GM19395 (cell line): ENCODE measurements at regions not wholly inside any gene's neighbourhood (a gene's known extent, or its start where the extent isn't known, plus 50 kb on each side); places are given as distances from the start of the nearest gene placed in this dataset.
A peak's percentile ranks its signal among the peaks of the same experiment; 100 is the strongest.

Experiments used
- ATAC-seq: cut with Tn5 transposase; IDR thresholded peaks from one replicate; pipeline ENCODE4 v1.9.1; 2021; ENCODE audit warnings: mild to moderate bottlenecking, moderate library complexity; ENCODE audit not compliant: unreplicated experiment

- ATAC-seq, result no peak
These were observed 52.4 kb upstream of the UPP2 start for GRCh38 chr2:158049129-158049855.

DNA sequence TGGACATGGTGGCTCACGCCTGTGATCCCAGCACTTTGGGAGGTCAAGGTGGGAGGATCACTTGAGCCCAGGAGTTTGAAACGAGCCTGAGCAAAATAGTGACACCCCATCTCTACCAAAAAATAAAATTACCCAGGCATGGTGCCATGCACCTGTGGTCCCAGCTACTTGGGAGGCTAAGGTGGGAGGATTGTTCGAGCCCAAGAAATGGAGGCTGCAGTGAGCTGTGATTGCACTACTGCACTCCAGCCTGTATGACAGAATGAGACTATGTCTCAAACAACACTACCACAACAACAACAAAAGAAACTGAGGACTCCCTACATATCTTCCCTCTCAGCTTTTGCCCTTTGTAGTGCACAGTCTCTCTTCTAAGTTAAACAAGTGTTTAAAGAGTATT, 53.3 kb upstream of the UPP2 start:
- ATAC-seq, result no peak

DNA sequence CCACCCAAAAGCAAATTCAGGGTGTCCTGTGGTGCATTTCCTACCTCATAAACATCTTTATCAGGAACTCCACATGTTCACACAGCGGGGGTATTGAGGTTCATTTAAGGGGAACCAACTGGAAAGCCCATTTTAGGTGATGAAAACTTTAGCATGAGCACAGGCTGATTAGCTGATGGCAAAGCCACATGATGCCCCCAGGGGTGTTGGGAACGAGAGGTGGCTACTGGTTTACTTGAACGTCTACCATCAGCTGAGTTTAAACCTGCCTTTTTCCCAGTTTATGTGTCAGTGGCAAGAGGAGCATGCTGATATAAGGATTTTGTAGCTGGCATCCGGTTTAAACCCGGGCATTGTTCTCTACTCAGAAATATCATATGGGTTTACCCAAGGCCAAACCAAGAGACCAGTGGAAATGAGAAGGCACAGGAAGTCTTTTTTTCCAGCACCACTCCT, 54.5 kb upstream of the UPP2 start:
- no peak for ATAC-seq

DNA sequence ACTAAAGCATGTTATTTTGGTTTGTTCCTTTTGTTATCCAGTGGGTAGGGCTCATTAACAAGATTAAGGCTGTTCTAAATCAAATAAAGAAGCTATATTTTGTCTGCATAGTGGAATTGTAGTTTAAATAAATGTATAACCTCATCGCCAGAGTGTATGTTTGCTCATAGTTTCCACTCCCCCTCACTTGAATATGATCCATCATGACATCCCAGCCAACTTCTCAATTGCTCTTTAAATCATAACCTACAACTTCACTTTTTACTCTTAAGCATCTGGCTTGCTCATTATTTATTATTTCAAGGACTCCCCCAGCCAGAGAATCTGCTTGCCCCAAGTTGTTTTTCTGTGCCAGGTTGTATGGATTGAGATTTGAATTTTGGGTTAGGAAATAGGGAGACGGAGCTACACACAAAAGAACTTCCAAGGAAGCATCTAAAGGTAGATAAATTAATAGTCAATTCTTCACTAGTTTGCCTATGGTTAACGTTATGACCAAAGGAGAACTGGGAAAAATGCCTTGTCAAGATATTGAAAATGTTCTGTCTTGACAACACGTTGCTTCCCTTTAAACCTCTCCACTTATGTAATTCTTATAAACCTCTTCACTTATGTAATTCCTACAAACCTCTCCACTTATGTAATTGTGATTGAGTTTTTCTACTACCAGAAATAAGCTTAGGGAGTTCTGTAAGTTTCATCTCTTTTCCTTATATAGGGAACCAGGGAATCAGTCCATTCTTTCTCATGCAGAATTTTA, 55.4 kb upstream of the UPP2 start:
- ATAC-seq, result no peak

GRCh38 chr2:158045362-158045761, 56.3 kb upstream of the UPP2 start:
- ATAC-seq, result no peak

DNA sequence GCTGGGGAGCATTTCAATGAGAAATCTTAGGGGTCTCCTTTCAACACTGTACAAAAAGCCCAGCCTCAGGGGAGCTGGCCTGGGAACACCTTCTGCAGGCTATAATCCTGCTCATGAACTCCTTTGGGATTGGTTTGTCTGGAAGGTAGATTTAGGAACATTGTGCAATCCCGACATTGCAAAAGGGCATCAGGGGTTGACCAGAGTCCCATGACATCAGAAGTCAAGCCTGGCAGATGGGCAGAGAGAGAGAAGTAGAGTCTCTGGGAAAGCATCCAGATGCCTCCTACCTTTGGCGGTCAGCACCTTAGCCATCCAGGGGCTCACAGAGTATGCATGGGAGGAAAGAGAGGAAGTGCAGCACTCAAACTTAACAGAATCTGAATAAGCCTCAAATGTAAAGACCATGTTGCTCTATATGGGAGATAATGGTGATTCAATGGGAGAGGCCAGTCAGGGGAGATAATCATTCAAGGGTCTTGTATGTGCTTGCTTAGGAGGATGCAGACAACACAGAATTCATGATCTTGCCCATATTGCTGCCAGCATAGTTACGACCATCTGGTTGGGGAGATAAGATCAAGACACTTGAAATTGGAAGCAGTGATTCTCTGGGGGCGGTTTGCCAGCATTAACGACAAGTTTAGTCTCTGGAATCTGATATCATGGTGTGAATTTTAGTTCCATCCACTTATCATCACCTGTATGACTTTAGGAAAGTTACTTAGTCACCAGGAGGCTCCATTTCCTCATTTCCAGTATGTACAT, 58.3 kb upstream of the UPP2 start:
- ATAC-seq, result no peak

DNA sequence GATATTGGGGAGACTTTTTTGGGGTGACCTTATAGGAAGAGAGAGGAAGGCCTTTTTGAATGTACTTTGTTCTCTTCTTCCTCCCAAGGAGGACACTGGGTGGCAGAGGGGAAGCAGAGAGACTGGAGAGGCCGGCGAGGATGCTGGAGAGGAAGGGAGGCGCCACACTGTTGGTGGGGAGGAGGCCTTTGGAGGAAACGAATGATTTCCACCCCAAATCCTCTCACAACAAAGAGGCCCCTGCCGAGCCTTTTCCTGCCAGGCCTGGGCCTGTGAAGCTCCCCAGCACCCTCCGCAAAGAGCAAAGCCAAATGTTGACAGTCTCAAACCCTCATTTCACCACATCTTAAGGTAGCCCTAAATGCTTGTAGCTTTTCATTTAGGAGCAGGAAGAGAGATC, 59.0 kb upstream of the UPP2 start:
- ATAC-seq, result no peak

DNA sequence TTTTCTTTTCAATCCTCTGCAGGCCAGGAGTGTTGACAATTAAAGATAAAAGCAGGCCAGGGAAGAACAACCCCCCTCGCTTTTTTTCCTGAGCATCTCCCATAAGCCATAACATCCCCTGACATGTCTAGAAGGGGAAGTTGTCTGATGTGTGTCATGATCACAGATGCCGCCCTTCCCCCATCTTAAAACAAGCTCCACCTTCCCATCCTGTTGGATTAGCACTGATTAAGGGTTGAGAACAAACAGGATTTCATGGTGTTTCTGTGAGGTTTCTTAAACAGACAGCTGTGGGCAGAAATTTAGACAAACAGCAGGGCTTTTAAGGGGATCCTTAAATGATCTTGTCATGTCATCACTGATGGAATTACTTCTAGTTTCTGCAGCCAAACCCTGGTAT, 59.4 kb upstream of the UPP2 start:
- ATAC-seq, result no peak

DNA sequence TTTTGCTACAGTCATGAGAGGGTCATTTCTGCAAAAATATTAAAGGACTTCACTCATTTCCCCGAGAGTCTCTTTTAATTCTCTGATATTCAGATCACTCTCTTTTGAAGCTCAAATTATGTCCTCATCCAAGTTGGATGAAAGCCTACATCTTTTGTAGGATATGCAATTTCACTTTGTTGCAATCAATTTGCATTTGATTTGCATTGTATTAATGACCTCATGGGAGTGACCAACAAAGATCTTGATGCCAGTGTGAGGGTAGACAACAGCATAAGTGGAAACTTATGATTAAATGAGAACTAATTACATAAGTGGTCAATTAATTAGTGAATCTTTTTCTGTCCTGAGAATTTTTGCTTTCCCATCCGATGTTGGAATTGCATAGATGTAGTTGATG, 60.3 kb upstream of the UPP2 start:
- no peak for ATAC-seq

DNA sequence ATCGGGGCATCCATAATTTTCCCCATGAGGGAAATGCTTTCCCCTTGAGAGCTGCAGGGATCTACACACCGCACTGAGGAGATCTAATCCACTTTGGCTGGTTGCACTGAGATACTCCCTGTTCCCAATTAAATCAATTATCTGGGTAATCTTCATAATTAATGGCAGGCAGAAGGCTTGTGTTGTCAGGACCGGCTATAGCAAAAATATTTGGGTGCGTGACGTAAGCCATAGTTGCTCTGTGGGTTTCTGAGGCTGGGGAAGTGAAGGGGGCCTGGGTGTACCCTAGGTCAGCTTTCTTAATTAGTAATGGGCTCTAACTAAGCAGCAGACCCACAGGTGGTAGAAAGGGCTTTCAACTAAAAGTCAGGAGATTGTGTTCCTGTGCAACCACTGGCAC, 62.8 kb upstream of the UPP2 start:
- ATAC-seq, result no peak

DNA sequence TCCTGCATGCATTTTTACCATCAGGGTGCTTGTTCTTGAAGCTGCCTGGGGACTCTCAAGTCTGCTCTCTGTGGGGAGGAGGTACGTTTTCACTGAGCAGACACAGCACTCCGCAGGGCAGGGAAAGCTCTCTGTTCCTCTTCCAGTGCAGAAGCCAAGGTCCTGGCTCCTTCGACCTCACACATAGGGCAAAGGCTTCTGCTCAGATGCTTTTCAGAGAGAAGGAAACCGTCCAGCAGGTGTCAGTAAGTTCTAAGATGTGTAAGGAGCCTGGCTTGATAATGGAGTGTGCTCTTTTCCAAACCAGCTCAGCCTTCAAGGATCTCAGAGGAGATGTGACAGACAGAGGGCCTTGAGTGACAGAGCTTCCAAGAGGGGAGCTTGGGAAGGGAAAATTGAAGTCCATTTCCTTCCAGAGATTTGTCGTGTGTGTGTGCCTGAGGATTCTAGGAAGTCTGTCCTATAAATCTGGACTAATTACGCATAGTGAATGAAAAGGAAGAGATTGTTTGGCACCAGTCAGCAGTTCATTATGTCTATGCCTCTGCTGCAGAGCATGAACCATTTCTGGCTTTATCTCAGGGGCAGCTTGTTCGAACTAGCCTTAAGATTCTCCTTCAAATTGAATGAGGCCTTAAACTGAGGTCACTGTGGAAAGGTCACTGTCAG, 67.3 kb upstream of the UPP2 start:
- ATAC-seq, result peak; percentile 85

- ATAC-seq, result no peak
These were observed 70.3 kb upstream of the UPP2 start for GRCh38 chr2:158031371-158031770.

DNA sequence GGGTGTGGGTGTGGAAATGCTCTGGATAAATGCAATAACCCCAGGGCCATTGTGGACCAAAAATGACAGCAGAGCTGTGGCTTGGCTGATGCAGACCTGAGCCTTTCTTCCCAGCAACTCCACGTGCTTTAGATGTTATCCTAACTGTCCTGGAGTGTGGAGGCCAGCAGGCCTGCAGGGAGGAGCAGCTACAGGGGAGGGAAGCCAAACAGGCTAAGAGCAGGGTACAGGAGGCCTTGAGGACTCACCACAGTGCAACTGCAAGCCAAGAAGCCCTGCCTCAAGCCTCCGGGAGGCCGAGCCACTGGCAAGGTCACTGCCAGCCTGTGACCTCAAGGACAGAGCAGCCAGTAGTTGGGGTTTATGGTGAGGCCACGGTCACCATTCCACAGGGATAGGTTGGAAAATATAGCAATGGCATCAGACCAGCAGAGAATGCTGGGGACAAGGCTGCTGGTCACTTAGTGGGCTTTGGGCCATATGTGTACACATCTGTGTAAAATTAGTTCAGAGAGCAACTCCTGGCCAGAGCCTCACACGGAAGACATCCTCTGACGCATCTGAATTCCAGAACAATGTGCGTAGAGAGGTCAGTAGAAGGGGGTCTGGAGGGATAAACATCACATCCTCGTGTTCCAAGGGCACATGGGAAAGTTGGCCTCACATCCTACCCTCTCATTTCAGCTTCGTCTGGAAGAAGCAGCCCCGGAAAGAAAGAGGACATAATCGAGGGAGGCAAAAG, 76.2 kb upstream of the UPP2 start:
- no peak for ATAC-seq

GRCh38 chr2:158024288-158024898, 77.3 kb upstream of the UPP2 start:
- ATAC-seq, result peak; percentile 92

DNA sequence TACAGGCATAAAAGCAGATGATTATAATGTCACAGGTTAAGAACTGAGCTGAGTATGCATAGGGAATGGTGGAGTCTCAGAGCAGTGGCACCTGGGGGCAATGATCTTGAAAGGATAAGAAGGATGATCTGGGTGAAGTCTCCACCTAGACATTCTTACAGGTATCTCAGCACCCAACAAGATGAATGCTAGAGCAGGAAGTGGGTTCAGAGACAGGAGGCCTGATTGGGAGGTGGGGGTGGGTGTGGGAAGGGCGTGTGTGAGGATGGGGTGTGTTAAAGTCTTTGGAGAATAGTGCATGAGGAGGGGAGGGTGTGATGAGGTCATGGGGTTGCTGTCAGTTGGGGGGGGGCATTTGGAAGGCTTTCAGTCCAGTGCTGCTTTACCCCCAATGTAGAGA, 78.8 kb upstream of the UPP2 start:
- ATAC-seq, result no peak

DNA sequence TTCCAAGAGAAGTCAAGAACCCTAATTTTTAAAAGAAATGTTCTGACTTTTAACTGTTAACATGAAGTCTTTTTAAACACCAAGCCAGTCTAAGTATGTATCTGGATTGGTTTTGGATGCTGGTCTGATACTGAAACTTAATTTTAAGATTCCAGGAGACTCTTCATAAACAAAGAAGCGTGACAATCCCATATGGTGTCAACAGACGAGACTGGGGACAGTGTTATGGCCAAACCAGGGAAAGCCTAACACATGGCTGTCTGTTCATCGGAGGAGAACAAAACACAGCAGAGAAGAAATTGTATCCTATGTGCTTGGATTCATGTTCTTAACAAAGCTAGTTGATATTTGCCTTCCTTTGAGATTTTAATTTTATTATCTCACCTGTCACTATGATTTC, 80.5 kb upstream of the UPP2 start:
- ATAC-seq, result no peak

- no peak for ATAC-seq
These were observed 86.1 kb upstream of the UPP2 start for GRCh38 chr2:158015428-158016076.

GRCh38 chr2:158013891-158014290, 87.8 kb upstream of the UPP2 start:
- no peak for ATAC-seq

GRCh38 chr2:158011055-158011771, 90.5 kb upstream of the UPP2 start:
- no peak for ATAC-seq
